GM20000 (cell line): ENCODE measurements at regions not wholly inside any gene's neighbourhood (a gene's known extent, or its start where the extent isn't known, plus 50 kb on each side); places are given as distances from the start of the nearest gene placed in this dataset.

ENCODE experiments used
- DNase-seq: peaks from one replicate; pipeline ENCODE4 v3.0.0; 2012; ENCODE audit warnings: low spot score
- CTCF ChIP-seq: IDR thresholded peaks from 2 replicates; pipeline ENCODE4 v1.5.1; 2012; ENCODE audit warnings: mild to moderate bottlenecking, control low read depth; ENCODE audit errors: extremely low read depth, missing control alignments

GRCh38 chr3:46096336-46096735 is 69.1 kb upstream of the XCR1 start:
- no peak for TF ChIP-seq CTCF
- no peak for DNase-seq

GRCh38 chr3:46095307-46095706 is 68.0 kb upstream of the XCR1 start:
- DNase-seq, result peak; percentile 49
- no peak for TF ChIP-seq CTCF

GRCh38 chr3:46094506-46094905 is 67.2 kb upstream of the XCR1 start:
- DNase-seq, result no peak
- no peak for TF ChIP-seq CTCF

- no peak for TF ChIP-seq CTCF
- no peak for DNase-seq
These were observed 66.7 kb upstream of the XCR1 start for GRCh38 chr3:46093966-46094365.

GRCh38 chr3:46093327-46093942 is 66.2 kb upstream of the XCR1 start:
- TF ChIP-seq CTCF, result no peak
- no peak for DNase-seq

GRCh38 chr3:46092702-46093080 is 65.4 kb upstream of the XCR1 start:
- DNase-seq, result peak; percentile 25
- TF ChIP-seq CTCF, result no peak

- no peak for DNase-seq
- no peak for TF ChIP-seq CTCF
These were observed 64.7 kb upstream of the XCR1 start for GRCh38 chr3:46091741-46092701.
